ENCODE measurements at regions not wholly inside any gene's neighbourhood (a gene's known extent, or its start where the extent isn't known, plus 50 kb on each side); places are given as distances from the start of the nearest gene placed in this dataset.

GRCh38 chr6:119683031-119683430 is 333.5 kb upstream of the MAN1A1 start:
- H3K27ac Mint-ChIP-seq: no peak overlapping the region
- DNase-seq (ENCODE audit: low spot score) (no peak), ATAC-seq (no peak)
- ChIA-PET POLR2A (no interaction called here), CTCF (no interaction called here)
- no peaks in the 10 kb centered on the region for H3K4me1 Mint-ChIP-seq
- TF ChIP-seq SOX15 (CRISPR knock-in tag; IDR thresholded peaks at IDR 0.05) (no peak), CREM (CRISPR knock-in tag; IDR thresholded peaks at IDR 0.05) (no peak), SP1 (CRISPR knock-in tag; conservative IDR thresholded peaks at IDR 0.05) (no peak), ZNF317 (CRISPR knock-in tag; IDR thresholded peaks at IDR 0.05; ENCODE audit: borderline replicate concordance, low read depth) (no peak), SMAD4 (CRISPR knock-in tag; IDR thresholded peaks at IDR 0.05) (no peak), ATF1 (CRISPR knock-in tag; IDR thresholded peaks at IDR 0.05) (no peak), ZNF425 (CRISPR knock-in tag; conservative IDR thresholded peaks at IDR 0.05) (no peak), ZBTB43 (CRISPR knock-in tag; IDR thresholded peaks at IDR 0.05) (no peak), TP53 (CRISPR knock-in tag; IDR thresholded peaks at IDR 0.05) (no peak), JUN (CRISPR knock-in tag; IDR thresholded peaks at IDR 0.05) (no peak), MXD4 (CRISPR knock-in tag; IDR thresholded peaks at IDR 0.05; ENCODE audit: borderline replicate concordance) (no peak), MLX (CRISPR knock-in tag; IDR thresholded peaks at IDR 0.05) (no peak), ATF2 (CRISPR knock-in tag; IDR thresholded peaks at IDR 0.05; ENCODE audit: borderline replicate concordance, low read depth) (no peak), GTF2I (CRISPR knock-in tag; conservative IDR thresholded peaks at IDR 0.05) (no peak), PRRX2 (CRISPR knock-in tag; IDR thresholded peaks at IDR 0.05) (no peak), PREB (CRISPR knock-in tag; IDR thresholded peaks at IDR 0.05; ENCODE audit: borderline replicate concordance) (no peak), E2F4 (CRISPR knock-in tag; IDR thresholded peaks at IDR 0.05; ENCODE audit: borderline replicate concordance, low read depth) (no peak), CTCF (IDR thresholded peaks at IDR 0.05) (no peak), ZBTB21 (CRISPR knock-in tag; IDR thresholded peaks at IDR 0.05; ENCODE audit: borderline replicate concordance) (no peak), FOXK1 (CRISPR knock-in tag; IDR thresholded peaks at IDR 0.05) (no peak)
- H3K9me3 Mint-ChIP-seq: no peaks in the 10 kb centered on the region
- no peaks in the 10 kb centered on the region for H3K27me3 Mint-ChIP-seq (ENCODE audit: low read depth)
- H3K4me3 Mint-ChIP-seq: no peak overlapping the region
- no peaks in the 10 kb centered on the region for H3K36me3 Mint-ChIP-seq
